GM18517 (cell line): ENCODE measurements at regions not wholly inside any gene's neighbourhood (a gene's known extent, or its start where the extent isn't known, plus 50 kb on each side); places are given as distances from the start of the nearest gene placed in this dataset.
"Not testable (repeated sequence)": the region's sequence is repeated elsewhere in the genome, so short reads cannot be mapped to it uniquely, and the experiment has no call there.

Experiments used
- ATAC-seq: cut with Tn5 transposase; IDR thresholded peaks from one replicate; pipeline ENCODE4 v1.9.1; 2021; ENCODE audit warnings: mild to moderate bottlenecking, moderate library complexity; ENCODE audit not compliant: unreplicated experiment

DNA sequence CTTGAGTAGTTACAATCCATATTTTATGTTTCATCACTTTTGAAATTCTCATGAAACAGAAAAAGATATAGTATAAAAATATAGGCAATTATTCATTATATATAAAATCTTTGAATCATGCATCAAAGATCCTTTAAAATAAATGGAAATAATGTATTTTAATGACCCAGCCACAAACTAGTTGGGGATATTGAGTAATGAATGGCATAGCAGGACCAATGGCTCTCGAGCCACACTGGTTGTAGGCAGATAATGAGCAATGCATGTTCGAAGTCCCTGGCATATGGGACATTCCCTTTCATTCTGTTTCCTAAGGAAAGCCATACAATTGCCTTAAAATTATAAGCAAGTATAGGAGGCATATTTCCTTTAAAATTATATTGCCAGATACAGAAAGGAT, 107.4 kb upstream of the IL12A start:
- ATAC-seq: no peak

DNA sequence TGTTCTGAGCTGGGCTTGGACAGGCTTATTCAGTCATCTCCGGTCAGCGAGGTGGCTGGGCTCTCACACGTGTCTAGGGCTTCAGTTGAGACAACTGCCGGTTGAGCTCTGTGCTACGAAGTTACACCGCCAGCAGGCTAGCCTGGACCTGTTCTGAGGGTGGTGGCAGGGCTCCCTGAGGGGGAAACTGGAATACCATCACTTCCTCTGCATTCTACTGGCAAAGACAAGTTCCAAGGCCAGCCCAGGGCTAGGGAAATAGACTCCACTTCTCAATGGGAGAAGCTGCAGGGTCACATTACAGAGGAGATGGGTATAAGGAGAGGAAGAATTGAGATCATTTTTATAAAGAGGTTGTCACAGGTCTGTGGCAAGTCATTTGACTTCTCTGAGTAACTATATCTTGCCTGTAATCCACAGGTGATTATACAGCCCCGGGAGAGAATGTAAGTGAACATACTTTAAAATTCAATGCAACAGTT, 106.8 kb upstream of the IL12A start:
- no peak for ATAC-seq

GRCh38 chr3:159882367-159882766, 106.3 kb upstream of the IL12A start:
- ATAC-seq: no peak

DNA sequence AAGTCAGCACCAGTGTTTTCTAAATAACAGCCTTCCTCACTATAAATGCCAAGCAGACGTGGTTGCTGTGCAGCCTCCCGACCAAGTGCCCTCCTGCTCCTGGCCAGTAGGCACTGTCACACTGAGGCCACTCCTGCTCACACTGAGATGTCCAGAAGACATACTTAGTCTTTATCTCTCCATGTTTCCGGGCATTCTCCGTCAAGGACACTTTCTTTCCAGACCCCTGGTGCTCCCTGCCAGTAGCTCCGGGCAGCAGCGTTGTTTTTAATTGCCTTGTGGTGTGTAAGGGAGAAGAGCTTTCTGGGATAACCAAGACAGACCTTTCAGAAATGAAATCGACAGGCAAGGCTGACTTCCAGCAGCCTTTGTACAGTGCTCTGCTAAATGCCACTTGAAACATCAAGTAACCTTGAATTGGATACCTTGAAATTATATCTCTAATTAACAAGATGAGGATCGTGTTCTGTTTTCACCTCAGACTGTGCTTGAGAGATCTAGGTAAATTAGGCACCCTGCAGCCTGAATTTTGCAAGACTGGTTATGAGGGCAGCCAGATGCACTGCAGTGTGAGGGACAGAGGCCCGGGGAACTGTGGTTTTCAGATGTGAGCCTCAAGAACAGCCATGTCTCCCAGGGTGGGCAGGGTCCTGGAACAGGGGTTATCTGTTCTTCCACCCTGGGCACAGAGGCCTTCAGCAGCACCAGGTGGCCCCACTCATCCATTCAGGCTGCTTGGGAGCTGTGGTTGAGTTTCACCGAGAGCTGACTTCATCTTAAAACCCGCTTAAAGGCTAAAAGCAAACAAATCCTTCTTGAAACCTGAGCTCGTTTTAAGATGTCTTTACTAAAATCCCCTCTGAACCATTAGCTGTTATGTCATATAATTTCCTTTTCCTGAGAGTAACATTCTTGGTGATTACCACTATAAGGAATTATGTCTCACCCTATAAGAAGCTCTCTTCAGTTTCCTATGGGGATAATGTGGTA, 105.5 kb upstream of the IL12A start:
- ATAC-seq: no peak

GRCh38 chr3:159884661-159885402, 103.8 kb upstream of the IL12A start:
- no peak for ATAC-seq

DNA sequence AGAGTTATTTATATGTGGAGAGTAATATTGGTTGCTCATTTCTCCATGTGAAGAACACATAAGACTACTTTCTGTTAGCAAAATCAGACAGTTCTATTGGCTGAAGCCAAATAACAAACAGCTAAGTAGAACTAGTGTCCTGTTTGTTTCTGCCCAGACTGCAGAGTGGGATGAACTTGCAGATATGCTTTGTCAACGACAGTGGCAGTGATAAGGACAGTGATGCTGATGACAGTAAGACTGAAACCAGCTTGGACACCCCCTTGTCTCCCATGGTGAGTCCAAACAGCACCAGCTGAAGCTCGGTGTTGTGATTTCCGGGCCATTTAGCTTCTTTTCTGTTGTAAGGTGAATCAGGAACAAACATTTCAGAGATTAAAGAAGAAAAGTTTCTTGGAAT, 102.6 kb upstream of the IL12A start:
- ATAC-seq: peak; percentile 71

- ATAC-seq: not testable (repeated sequence)
Observed at GRCh38 chr3:159886530-159886929, 102.1 kb upstream of the IL12A start.

- no peak for ATAC-seq
Observed at GRCh38 chr3:159887168-159887567, 101.5 kb upstream of the IL12A start.

GRCh38 chr3:159887911-159888310, 100.7 kb upstream of the IL12A start:
- no peak for ATAC-seq

- no peak for ATAC-seq
Observed at GRCh38 chr3:159892171-159892795, 96.4 kb upstream of the IL12A start.

- no peak for ATAC-seq
Observed at GRCh38 chr3:159892801-159893200, 95.8 kb upstream of the IL12A start.

DNA sequence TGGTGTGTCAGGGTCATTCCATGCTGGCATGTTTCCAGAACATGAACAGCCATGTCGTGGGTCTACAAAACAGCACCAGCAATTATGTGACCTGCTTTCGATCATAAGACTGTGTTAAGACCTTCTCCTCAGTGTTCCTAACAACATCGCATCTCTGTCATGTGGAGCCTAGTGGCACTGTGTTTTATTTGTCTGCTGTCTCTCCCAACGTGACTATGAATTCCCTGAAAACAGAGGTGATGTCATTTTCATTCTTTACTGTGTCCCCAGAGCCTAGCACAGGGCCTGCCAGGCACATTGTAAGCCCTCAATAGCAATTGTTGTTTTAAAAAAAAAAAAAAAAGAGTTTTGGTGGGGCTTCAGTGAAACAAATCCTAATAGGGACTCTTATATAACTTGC, 94.2 kb upstream of the IL12A start:
- no peak for ATAC-seq

GRCh38 chr3:159895430-159895829, 93.2 kb upstream of the IL12A start:
- ATAC-seq: peak; percentile 47

- ATAC-seq: no peak
Observed at GRCh38 chr3:159896543-159896942, 92.1 kb upstream of the IL12A start.

GRCh38 chr3:159897331-159898075, 91.1 kb upstream of the IL12A start:
- ATAC-seq: no peak

DNA sequence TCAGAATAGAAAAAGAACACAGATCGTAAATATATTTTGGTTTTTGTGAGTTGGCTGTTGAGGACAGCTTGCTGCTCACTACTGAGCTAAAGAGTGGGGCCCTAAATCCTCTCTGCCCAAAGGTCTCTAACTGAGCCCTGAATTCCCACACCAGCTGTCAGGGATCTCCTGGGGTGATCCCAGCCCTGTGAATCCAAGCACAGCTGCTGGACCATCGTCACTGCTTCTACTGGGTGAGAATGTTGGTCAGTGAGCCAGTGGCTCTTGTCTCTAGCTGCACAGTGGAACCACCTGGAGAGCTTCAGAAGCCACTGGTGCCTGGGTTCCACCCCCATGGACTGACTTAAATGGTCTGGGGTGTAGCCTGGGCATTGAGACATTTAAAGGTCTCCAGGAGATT, 90.5 kb upstream of the IL12A start:
- ATAC-seq: no peak

- ATAC-seq: no peak
Observed at GRCh38 chr3:159899166-159899565, 89.5 kb upstream of the IL12A start.

DNA sequence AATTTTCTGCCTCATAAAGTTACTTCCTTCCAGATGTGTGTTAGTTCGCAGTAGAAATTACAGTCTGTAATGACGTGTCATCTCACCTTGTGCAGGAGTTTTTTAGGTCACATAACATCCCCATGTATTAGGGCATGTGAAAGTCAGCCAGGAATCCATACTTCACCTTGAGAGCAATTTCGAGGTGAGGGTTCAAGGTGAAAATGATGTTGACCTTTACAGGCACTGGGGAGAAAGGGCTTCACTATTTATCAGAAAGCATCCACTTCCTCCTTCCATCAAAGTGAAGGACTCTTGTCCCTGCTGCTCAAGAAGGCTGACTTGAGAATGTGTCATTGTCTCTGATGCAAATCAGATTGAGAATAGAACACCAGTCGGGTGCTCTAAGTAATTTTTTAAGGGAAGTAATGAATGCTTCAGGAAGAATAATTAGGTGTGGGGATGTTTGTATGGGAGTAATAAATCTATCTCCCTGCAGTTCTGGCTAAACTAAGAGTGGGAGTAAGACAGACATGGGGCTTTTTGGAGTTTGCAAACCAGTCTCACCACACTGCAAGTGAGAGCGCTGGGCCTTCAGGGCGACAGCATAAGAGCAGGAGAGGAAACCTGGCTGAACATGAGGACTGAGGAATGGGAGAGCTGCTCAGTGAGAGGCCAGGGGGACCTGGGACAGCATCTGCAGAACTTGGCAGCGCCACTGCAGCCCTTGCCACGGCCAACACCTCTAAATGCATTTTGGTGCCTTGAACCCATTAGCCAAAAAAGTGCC, 85.9 kb upstream of the IL12A start:
- ATAC-seq: peak; percentile 75

DNA sequence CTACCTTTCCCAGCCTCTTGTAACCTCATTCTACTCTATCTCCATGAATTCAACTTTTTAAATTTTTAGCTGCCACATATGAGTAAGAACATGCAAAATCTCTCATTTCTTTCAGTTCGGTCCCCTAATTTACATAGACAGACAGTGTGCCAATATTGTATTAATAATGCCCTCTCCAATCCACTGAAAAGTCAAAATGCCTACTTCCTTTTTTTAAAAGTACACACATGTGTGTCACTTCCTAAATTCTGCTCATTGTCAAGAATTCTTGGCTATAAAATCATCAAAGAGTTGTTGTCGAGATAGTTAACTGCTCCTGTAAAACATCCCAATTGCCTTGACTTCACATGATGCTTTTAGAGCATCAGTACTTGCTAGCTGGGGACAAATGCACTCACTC, 84.2 kb upstream of the IL12A start:
- ATAC-seq: peak; percentile 48

DNA sequence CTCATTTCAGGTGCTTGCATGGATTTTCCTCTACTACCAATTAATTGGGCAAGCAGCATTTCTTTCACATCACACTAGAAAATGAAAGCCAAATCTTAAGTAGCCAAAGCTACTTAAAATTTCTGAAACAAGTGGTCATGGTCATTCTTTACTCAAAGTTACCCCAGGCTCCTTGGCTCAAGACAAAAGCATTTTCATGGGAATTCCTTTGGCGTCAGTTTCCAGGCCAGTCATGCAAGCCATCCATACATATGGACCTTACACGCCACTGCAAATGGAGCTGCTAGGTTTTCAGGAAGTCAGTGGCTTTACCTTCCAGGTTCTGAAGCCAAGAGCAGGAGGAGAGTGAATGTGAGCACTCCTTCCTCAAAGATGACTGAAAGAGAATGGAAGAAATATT, 83.7 kb upstream of the IL12A start:
- no peak for ATAC-seq
